GM04503 (cell line): ENCODE measurements at regions not wholly inside any gene's neighbourhood (a gene's known extent, or its start where the extent isn't known, plus 50 kb on each side); places are given as distances from the start of the nearest gene placed in this dataset.

ENCODE experiments used
- DNase-seq: peaks from one replicate; pipeline ENCODE4 v3.0.0-alpha.2; 2012; ENCODE audit warnings: low read depth

- no peak for DNase-seq
Observed at GRCh38 chr15:69795601-69796000, 302.1 kb downstream of the TLE3 start.

- DNase-seq = no peak
Observed at GRCh38 chr15:69797051-69797595, 300.6 kb downstream of the TLE3 start.

- no peak for DNase-seq
Observed at GRCh38 chr15:69797615-69798014, 300.1 kb downstream of the TLE3 start.

GRCh38 chr15:69798481-69799250, 299.1 kb downstream of the TLE3 start:
- no peak for DNase-seq

- no peak for DNase-seq
Observed at GRCh38 chr15:69801144-69801543, 296.6 kb downstream of the TLE3 start.

GRCh38 chr15:69802432-69802831, 295.3 kb downstream of the TLE3 start:
- DNase-seq = no peak

GRCh38 chr15:69804786-69805185, 292.9 kb downstream of the TLE3 start:
- no peak for DNase-seq

- DNase-seq = no peak
Observed at GRCh38 chr15:69805248-69805953, 292.3 kb downstream of the TLE3 start.

GRCh38 chr15:69806287-69806915, 291.3 kb downstream of the TLE3 start:
- no peak for DNase-seq

- DNase-seq = no peak
Observed at GRCh38 chr15:69807721-69808120, 290.0 kb downstream of the TLE3 start.

- no peak for DNase-seq
Observed at GRCh38 chr15:69808756-69809155, 289.0 kb downstream of the TLE3 start.

GRCh38 chr15:69809421-69809820, 288.3 kb downstream of the TLE3 start:
- DNase-seq = no peak

- DNase-seq = no peak
Observed at GRCh38 chr15:69810431-69811354, 287.0 kb downstream of the TLE3 start.

- DNase-seq = no peak
Observed at GRCh38 chr15:69812861-69813261, 284.9 kb downstream of the TLE3 start.

- DNase-seq = no peak
Observed at GRCh38 chr15:69813881-69814280, 283.8 kb downstream of the TLE3 start.

- DNase-seq = no peak
Observed at GRCh38 chr15:69814932-69815331, 282.8 kb downstream of the TLE3 start.

- DNase-seq = no peak
Observed at GRCh38 chr15:69815793-69816192, 281.9 kb downstream of the TLE3 start.

- no peak for DNase-seq
Observed at GRCh38 chr15:69816522-69816921, 281.2 kb downstream of the TLE3 start.

- no peak for DNase-seq
Observed at GRCh38 chr15:69818529-69818928, 279.2 kb downstream of the TLE3 start.

GRCh38 chr15:69819371-69819770, 278.3 kb downstream of the TLE3 start:
- no peak for DNase-seq

GRCh38 chr15:69820819-69821218, 276.9 kb downstream of the TLE3 start:
- no peak for DNase-seq
